HEK293 (cell line): ENCODE measurements at regions not wholly inside any gene's neighbourhood (a gene's known extent, or its start where the extent isn't known, plus 50 kb on each side); places are given as distances from the start of the nearest gene placed in this dataset.

Experiments
- CTCF ChIA-PET: fragments of 350-600 bp; formaldehyde crosslinking; extraction: SDS; loops from one replicate; lab custom pipeline; 2021; ENCODE audit warnings: antibody characterized with exemption; lab: Yijun Ruan, JAX
- POLR2A ChIA-PET: fragments of 300-600 bp; formaldehyde crosslinking; extraction: SDS; loops from one replicate; lab custom pipeline; 2020; ENCODE audit warnings: antibody characterized with exemption, inconsistent platforms; lab: Yijun Ruan, JAX
- H3K27ac ChIP-seq: fragments of 200-500 bp; sonication (Bioruptor generic); 2 replicates; pipeline ENCODE4 v1.5.1; 2014; ENCODE audit warnings: low read depth, low read length, control low read depth, inconsistent platforms; ENCODE audit errors: extremely low read depth
- H3K36me3 ChIP-seq, 2 experiments: fragments of 200-500 bp in 1 of 2; sonication (Bioruptor generic) in 1 of 2; 1 replicate in 1 of 2; 2 replicates in 1 of 2; pipeline ENCODE4 v1.5.1; 2014 to 2017; ENCODE audit warnings: inconsistent platforms in 2 of 2, low read length in 2 of 2; ENCODE audit not compliant: control insufficient read depth in 2 of 2, insufficient read depth in 1 of 2
- H3K4me1 ChIP-seq: fragments of 200-500 bp; sonication (Bioruptor generic); 2 replicates; pipeline ENCODE4 v1.5.1; 2014; ENCODE audit warnings: mild to moderate bottlenecking, low read length, inconsistent platforms; ENCODE audit not compliant: control insufficient read depth, insufficient read depth
- H3K4me3 ChIP-seq: 2 replicates; pipeline ENCODE4 v1.5.1; 2011; ENCODE audit warnings: low read depth, mild to moderate bottlenecking, control low read depth, low read length, moderate library complexity
- H3K9me3 ChIP-seq: fragments of 200-500 bp; sonication (Bioruptor generic); 2 replicates; pipeline ENCODE4 v1.5.1; 2014; ENCODE audit warnings: low read depth, low read length, inconsistent platforms; ENCODE audit not compliant: control insufficient read depth, insufficient read depth
- GLI2 ChIP-seq: fragments of 450-650 bp; formaldehyde crosslinking; IDR thresholded peaks from 2 replicates; pipeline ENCODE4; 2017; ENCODE audit warnings: missing biosample characterization, missing genetic modification characterization, low read depth, borderline replicate concordance
- PATZ1 ChIP-seq: fragments of 450-650 bp; formaldehyde crosslinking; IDR thresholded peaks from 2 replicates; pipeline ENCODE4 v1.5.1; 2016; ENCODE audit warnings: missing biosample characterization, missing genetic modification characterization
- PRDM1 ChIP-seq: fragments of 450-650 bp; formaldehyde crosslinking; IDR thresholded peaks from 2 replicates; pipeline ENCODE4; 2016; ENCODE audit warnings: missing biosample characterization, missing genetic modification characterization
- REPIN1 ChIP-seq: fragments of 450-650 bp; formaldehyde crosslinking; IDR thresholded peaks from 2 replicates; pipeline ENCODE4 v1.5.1; 2017; ENCODE audit warnings: missing biosample characterization, missing genetic modification characterization, low read depth
- SCRT1 ChIP-seq: fragments of 450-650 bp; formaldehyde crosslinking; IDR thresholded peaks from 2 replicates; pipeline ENCODE4 v1.5.1; 2016; ENCODE audit warnings: missing biosample characterization, missing genetic modification characterization, borderline replicate concordance
- TRIM28 ChIP-seq: IDR thresholded peaks from 2 replicates; pipeline ENCODE4 v1.6.1; 2011; ENCODE audit warnings: low read length, control low read depth, borderline replicate concordance
- YY1 ChIP-seq: fragments of 450-650 bp; formaldehyde crosslinking; IDR thresholded peaks from 2 replicates; pipeline ENCODE4 v1.5.1; 2018; ENCODE audit warnings: missing biosample characterization, missing genetic modification characterization
- ZBTB1 ChIP-seq: fragments of 450-650 bp; formaldehyde crosslinking; IDR thresholded peaks from 2 replicates; pipeline ENCODE4 v1.5.1; 2016; ENCODE audit warnings: missing biosample characterization, missing genetic modification characterization
- ZBTB21 ChIP-seq: fragments of 450-650 bp; formaldehyde crosslinking; IDR thresholded peaks from 2 replicates; pipeline ENCODE4 v1.5.1; 2017; ENCODE audit warnings: missing biosample characterization, missing genetic modification characterization
- ZFHX2 ChIP-seq: fragments of 450-650 bp; formaldehyde crosslinking; conservative IDR thresholded peaks from 2 replicates; pipeline ENCODE4 v1.5.1; 2016; ENCODE audit warnings: missing biosample characterization, missing genetic modification characterization
- ZFP37 ChIP-seq: fragments of 450-650 bp; formaldehyde crosslinking; IDR thresholded peaks from 2 replicates; pipeline ENCODE4 v1.5.1; 2016; ENCODE audit warnings: missing biosample characterization, missing genetic modification characterization
- ZNF140 ChIP-seq: fragments of 450-650 bp; formaldehyde crosslinking; IDR thresholded peaks from 2 replicates; pipeline ENCODE4 v1.5.1; 2016; ENCODE audit warnings: missing biosample characterization, missing genetic modification characterization
- ZNF155 ChIP-seq: fragments of 450-650 bp; formaldehyde crosslinking; IDR thresholded peaks from 2 replicates; pipeline ENCODE4 v1.5.1; 2016; ENCODE audit warnings: missing biosample characterization, missing genetic modification characterization
- ZNF184 ChIP-seq: fragments of 450-650 bp; IDR thresholded peaks from 2 replicates; pipeline ENCODE4 v1.5.1; 2018; ENCODE audit warnings: missing biosample characterization, mild to moderate bottlenecking, missing genetic modification characterization
- ZNF202 ChIP-seq: fragments of 450-650 bp; formaldehyde crosslinking; IDR thresholded peaks from 2 replicates; pipeline ENCODE4 v1.5.1; 2016; ENCODE audit warnings: missing biosample characterization, missing genetic modification characterization, borderline replicate concordance
- ZNF221 ChIP-seq: fragments of 450-650 bp; formaldehyde crosslinking; IDR thresholded peaks from 2 replicates; pipeline ENCODE4 v1.5.1; 2017; ENCODE audit warnings: missing biosample characterization, missing genetic modification characterization, borderline replicate concordance
- ZNF302 ChIP-seq: fragments of 450-650 bp; formaldehyde crosslinking; IDR thresholded peaks from 2 replicates; pipeline ENCODE4 v1.5.1; 2016; ENCODE audit warnings: missing biosample characterization, missing genetic modification characterization, low read depth
- ZNF341 ChIP-seq: fragments of 450-650 bp; formaldehyde crosslinking; IDR thresholded peaks from 2 replicates; pipeline ENCODE4; 2016; ENCODE audit warnings: low read depth, missing biosample characterization, missing genetic modification characterization
- ZNF645 ChIP-seq: fragments of 450-650 bp; formaldehyde crosslinking; IDR thresholded peaks from 2 replicates; pipeline ENCODE4; 2016; ENCODE audit warnings: missing biosample characterization, missing genetic modification characterization
- ZNF791 ChIP-seq: fragments of 450-650 bp; formaldehyde crosslinking; IDR thresholded peaks from 2 replicates; pipeline ENCODE4 v1.5.1; 2016; ENCODE audit warnings: missing biosample characterization, missing genetic modification characterization
- ZXDB ChIP-seq: fragments of 450-650 bp; formaldehyde crosslinking; IDR thresholded peaks from 2 replicates; pipeline ENCODE4 v1.5.1; 2016; ENCODE audit warnings: missing biosample characterization, missing genetic modification characterization
- TF ChIP-seq, protein P1 (sequence below): fragments of 450-650 bp; formaldehyde crosslinking; IDR thresholded peaks from 2 replicates; pipeline ENCODE4 v1.5.1; 2017; ENCODE audit warnings: missing biosample characterization, missing genetic modification characterization
- TF ChIP-seq, protein P2 (sequence below): fragments of 450-650 bp; formaldehyde crosslinking; IDR thresholded peaks from 2 replicates; pipeline ENCODE4 v1.5.1; 2017; ENCODE audit warnings: missing biosample characterization, missing genetic modification characterization
- TF ChIP-seq, protein P3 (sequence below): fragments of 450-650 bp; formaldehyde crosslinking; optimal IDR thresholded peaks from 2 replicates; pipeline ENCODE3; 2016; ENCODE audit warnings: missing biosample characterization, mild to moderate bottlenecking, missing genetic modification characterization

- H3K27ac ChIP-seq: no peak overlapping the region
- no peaks in the 10 kb centered on the region for H3K9me3 ChIP-seq
- no peaks in the 10 kb centered on the region for H3K36me3 ChIP-seq
- TF ChIP-seq ZNF341 (tag by site-specific recombination): no peak
- no peak for TF ChIP-seq ZBTB1 (tag by site-specific recombination)
- no peak for TF ChIP-seq ZNF791 (tag by site-specific recombination)
- no peak for TF ChIP-seq ZNF184
- TF ChIP-seq ZXDB (tag by site-specific recombination): no peak
- no peak for TF ChIP-seq ZNF202 (tag by site-specific recombination)
- TF ChIP-seq ZNF302 (tag by site-specific recombination): no peak
- no peak for TF ChIP-seq TRIM28
- TF ChIP-seq ZNF645: no peak
- TF ChIP-seq GLI2: no peak
- no peak for TF ChIP-seq ZFP37 (tag by site-specific recombination)
- TF ChIP-seq, protein P1, sequence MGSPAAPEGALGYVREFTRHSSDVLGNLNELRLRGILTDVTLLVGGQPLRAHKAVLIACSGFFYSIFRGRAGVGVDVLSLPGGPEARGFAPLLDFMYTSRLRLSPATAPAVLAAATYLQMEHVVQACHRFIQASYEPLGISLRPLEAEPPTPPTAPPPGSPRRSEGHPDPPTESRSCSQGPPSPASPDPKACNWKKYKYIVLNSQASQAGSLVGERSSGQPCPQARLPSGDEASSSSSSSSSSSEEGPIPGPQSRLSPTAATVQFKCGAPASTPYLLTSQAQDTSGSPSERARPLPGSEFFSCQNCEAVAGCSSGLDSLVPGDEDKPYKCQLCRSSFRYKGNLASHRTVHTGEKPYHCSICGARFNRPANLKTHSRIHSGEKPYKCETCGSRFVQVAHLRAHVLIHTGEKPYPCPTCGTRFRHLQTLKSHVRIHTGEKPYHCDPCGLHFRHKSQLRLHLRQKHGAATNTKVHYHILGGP (tag by site-specific recombination): no peak
- H3K4me3 ChIP-seq: no peak overlapping the region
- H3K4me1 ChIP-seq: no peaks in the 10 kb centered on the region
- ChIA-PET POLR2A (no interaction called here), CTCF (no interaction called here)
Observed at GRCh38 chr4:103499094-103499493, 220.7 kb downstream of the TACR3 start.

DNA sequence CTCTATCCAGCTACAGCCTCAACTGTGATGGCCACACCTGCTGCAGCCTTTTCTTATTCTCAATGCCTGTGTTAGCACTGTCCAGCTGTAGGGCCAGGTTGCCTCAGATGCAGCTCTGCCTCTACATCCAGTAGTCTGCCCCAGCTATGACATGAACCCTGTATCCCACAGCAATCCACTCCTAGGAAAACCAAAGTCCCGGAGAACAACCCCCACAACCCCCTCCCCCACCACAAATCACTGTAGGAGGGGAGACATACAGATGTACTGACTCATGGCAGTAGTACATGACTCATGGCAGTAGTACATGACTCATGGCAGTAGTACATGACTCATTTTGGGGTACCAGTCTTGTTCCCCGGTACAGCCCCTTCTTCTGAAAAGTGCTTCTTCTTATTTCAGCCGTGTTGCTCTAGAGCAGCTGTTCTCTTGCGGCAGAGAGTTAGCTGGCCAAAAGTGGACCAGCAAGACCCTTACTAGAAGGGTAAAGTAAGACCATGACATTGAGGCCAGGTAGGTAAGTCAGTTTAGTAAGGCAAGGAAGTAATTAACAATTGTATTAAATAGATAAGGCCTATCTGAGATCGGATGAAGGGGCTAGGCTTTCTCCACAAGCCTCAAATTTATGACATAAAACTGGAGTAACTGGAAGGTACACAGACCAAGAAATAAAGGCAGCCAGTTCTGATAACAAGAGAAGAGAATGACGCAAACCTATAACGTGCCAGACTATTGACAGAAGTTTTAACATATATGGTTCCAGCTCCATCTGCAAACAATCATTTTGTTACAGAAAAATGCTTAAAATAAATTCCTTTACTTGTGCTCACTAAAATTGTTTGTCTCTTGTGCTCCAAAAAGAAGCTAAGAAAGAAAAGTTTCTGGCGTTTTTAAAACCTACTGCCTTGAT, 221.4 kb downstream of the TACR3 start:
- ChIA-PET POLR2A (no interaction called here), CTCF (no interaction called here)
- Histone ChIP-seq H3K9me3 (no peaks in the 10 kb centered on the region), H3K27ac (no peak overlapping the region), H3K4me1 (no peaks in the 10 kb centered on the region), H3K36me3 (no peaks in the 10 kb centered on the region), H3K4me3 (no peak overlapping the region)
- TF ChIP-seq, protein P2, sequence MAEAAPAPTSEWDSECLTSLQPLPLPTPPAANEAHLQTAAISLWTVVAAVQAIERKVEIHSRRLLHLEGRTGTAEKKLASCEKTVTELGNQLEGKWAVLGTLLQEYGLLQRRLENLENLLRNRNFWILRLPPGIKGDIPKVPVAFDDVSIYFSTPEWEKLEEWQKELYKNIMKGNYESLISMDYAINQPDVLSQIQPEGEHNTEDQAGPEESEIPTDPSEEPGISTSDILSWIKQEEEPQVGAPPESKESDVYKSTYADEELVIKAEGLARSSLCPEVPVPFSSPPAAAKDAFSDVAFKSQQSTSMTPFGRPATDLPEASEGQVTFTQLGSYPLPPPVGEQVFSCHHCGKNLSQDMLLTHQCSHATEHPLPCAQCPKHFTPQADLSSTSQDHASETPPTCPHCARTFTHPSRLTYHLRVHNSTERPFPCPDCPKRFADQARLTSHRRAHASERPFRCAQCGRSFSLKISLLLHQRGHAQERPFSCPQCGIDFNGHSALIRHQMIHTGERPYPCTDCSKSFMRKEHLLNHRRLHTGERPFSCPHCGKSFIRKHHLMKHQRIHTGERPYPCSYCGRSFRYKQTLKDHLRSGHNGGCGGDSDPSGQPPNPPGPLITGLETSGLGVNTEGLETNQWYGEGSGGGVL (tag by site-specific recombination): no peak
- no peak for TF ChIP-seq SCRT1 (tag by site-specific recombination)
- no peak for TF ChIP-seq ZNF221 (tag by site-specific recombination)
- TF ChIP-seq ZNF155 (tag by site-specific recombination): no peak
- TF ChIP-seq, protein P3, sequence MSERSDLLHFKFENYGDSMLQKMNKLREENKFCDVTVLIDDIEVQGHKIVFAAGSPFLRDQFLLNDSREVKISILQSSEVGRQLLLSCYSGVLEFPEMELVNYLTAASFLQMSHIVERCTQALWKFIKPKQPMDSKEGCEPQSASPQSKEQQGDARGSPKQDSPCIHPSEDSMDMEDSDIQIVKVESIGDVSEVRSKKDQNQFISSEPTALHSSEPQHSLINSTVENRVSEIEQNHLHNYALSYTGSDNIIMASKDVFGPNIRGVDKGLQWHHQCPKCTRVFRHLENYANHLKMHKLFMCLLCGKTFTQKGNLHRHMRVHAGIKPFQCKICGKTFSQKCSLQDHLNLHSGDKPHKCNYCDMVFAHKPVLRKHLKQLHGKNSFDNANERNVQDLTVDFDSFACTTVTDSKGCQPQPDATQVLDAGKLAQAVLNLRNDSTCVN (tag by site-specific recombination): no peak
- TF ChIP-seq PATZ1 (tag by site-specific recombination): no peak
- no peak for TF ChIP-seq ZNF140 (tag by site-specific recombination)
- no peak for TF ChIP-seq ZBTB21 (tag by site-specific recombination)
- no peak for TF ChIP-seq YY1
- TF ChIP-seq PRDM1: no peak
- no peak for TF ChIP-seq REPIN1 (tag by site-specific recombination)
- no peak for TF ChIP-seq ZFHX2 (tag by site-specific recombination)
